Right atrium auricular region (tissue), 2 donors: ENCODE measurements at regions not wholly inside any gene's neighbourhood (a gene's known extent, or its start where the extent isn't known, plus 50 kb on each side); places are given as distances from the start of the nearest gene placed in this dataset.
A peak's percentile ranks its signal among the peaks of the same experiment; 100 is the strongest.

Source experiments
- DNase-seq: peaks from one replicate; pipeline ENCODE4 v3.0.0-alpha.2; 2019; ENCODE audit warnings: low spot score
- H3K27ac ChIP-seq, 2 donors: fragments of 200-600 bp; sonication (generic); 1 replicate in 1 of 2; 2 replicates in 1 of 2; pipeline ENCODE4 v1.5.1; 2016 to 2019
- H3K27me3 ChIP-seq, 2 donors: fragments of 200-600 bp; sonication (generic); one replicate each; pipeline versions ENCODE4 v1.5.1 to v1.6.0; 2017 to 2019
- H3K36me3 ChIP-seq: fragments of 200-600 bp; sonication (generic); one replicate; pipeline ENCODE4 v1.5.1; 2016
- H3K4me1 ChIP-seq, 2 donors: fragments of 200-600 bp; sonication (generic); one replicate each; pipeline versions ENCODE4 v1.5.1 to v1.6.0; 2017 to 2019
- H3K4me3 ChIP-seq, 2 donors: fragments of 200-600 bp; sonication (generic); 1 replicate in 1 of 2; 2 replicates in 1 of 2; pipeline ENCODE4 v1.5.1; 2017 to 2019; ENCODE audit warnings: mild to moderate bottlenecking in 1 of 2, moderate library complexity in 1 of 2
- H3K9me3 ChIP-seq, 2 donors: fragments of 200-600 bp; sonication (generic); one replicate each; pipeline ENCODE4 v1.5.1; 2019
- CTCF ChIP-seq, 2 donors: fragments of 200-600 bp; sonication (generic); IDR thresholded peaks; one replicate each; pipeline ENCODE4 v1.5.1; 2019; ENCODE audit warnings: antibody characterized with exemption in 2 of 2

GRCh38 chrX:119181491-119181890 lies 53.9 kb upstream of the KIAA1210 start:
- no peaks in the 10 kb centered on the region for H3K4me1 ChIP-seq
- H3K36me3 ChIP-seq: no peaks in the 10 kb centered on the region
- no peaks in the 10 kb centered on the region for H3K27me3 ChIP-seq
- DNase-seq: no peak
- peak in 1 of 2 donors; percentile 13 for TF ChIP-seq CTCF (IDR thresholded peaks at IDR 0.05)
- H3K4me3 ChIP-seq: no peak overlapping the region
- H3K27ac ChIP-seq: no peak overlapping the region
- H3K9me3 ChIP-seq: no peaks in the 10 kb centered on the region

- Histone ChIP-seq H3K36me3 (no peaks in the 10 kb centered on the region), H3K4me1 (no peaks in the 10 kb centered on the region), H3K27ac (no peak overlapping the region), H3K9me3 (no peaks in the 10 kb centered on the region), H3K4me3 (no peak overlapping the region), H3K27me3 (no peaks in the 10 kb centered on the region)
- TF ChIP-seq CTCF (IDR thresholded peaks at IDR 0.05): no peak
- no peak for DNase-seq
These were observed 49.9 kb upstream of the PGRMC1 start for GRCh38 chrX:119186194-119186593.
